ENCODE measurements at regions not wholly inside any gene's neighbourhood (a gene's known extent, or its start where the extent isn't known, plus 50 kb on each side); places are given as distances from the start of the nearest gene placed in this dataset.

DNA sequence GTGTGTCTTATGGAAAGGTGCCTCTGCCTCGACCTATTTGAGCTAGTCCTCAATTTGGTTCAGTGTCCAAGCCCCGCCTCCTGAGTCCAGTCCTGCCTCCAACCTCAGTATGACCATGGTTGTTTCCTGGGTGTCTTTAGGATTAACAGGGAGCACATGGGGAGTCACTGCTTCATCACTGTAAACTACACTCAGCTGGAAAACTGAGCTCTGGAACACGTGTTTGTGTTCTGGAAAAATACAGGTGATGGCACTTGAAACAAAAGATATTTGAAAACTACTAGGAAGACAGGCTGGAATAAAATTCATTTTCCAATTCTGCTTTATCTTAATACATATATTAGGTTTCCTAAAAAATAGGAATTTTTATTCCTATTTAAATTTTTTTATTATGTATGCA is 1187.3 kb upstream of the TMEM132C start:
- TF ChIP-seq, protein P1, sequence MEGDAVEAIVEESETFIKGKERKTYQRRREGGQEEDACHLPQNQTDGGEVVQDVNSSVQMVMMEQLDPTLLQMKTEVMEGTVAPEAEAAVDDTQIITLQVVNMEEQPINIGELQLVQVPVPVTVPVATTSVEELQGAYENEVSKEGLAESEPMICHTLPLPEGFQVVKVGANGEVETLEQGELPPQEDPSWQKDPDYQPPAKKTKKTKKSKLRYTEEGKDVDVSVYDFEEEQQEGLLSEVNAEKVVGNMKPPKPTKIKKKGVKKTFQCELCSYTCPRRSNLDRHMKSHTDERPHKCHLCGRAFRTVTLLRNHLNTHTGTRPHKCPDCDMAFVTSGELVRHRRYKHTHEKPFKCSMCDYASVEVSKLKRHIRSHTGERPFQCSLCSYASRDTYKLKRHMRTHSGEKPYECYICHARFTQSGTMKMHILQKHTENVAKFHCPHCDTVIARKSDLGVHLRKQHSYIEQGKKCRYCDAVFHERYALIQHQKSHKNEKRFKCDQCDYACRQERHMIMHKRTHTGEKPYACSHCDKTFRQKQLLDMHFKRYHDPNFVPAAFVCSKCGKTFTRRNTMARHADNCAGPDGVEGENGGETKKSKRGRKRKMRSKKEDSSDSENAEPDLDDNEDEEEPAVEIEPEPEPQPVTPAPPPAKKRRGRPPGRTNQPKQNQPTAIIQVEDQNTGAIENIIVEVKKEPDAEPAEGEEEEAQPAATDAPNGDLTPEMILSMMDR (conservative IDR thresholded peaks at IDR 0.05; ENCODE audit: low read depth in 2 of 2) = no peak
- TF ChIP-seq NANOG (IDR thresholded peaks at IDR 0.05; ENCODE audit: borderline replicate concordance) = no peak
